Type B pancreatic cell (in vitro differentiated cells): ENCODE measurements at regions not wholly inside any gene's neighbourhood (a gene's known extent, or its start where the extent isn't known, plus 50 kb on each side); places are given as distances from the start of the nearest gene placed in this dataset.
A peak's percentile ranks its signal among the peaks of the same experiment; 100 is the strongest.

Source experiments
- DNase-seq: peaks from one replicate; pipeline ENCODE4 v3.0.0; 2021; ENCODE audit warnings: mixed read lengths; ENCODE audit not compliant: unreplicated experiment; ENCODE audit errors: extremely low spot score
- H3K27ac Mint-ChIP-seq: 2 replicates; pipeline ENCODE4 v1.8.0; 2021; ENCODE audit warnings: mild to moderate bottlenecking, mixed read lengths
- H3K27me3 Mint-ChIP-seq: 2 replicates; pipeline ENCODE4 v1.8.0; 2021; ENCODE audit warnings: mixed read lengths
- H3K36me3 Mint-ChIP-seq: 2 replicates; pipeline ENCODE4 v1.8.0; 2021; ENCODE audit warnings: mixed read lengths
- H3K4me1 Mint-ChIP-seq: one replicate; pipeline ENCODE4 v1.8.0; 2021; ENCODE audit warnings: mixed read lengths; ENCODE audit not compliant: unreplicated experiment
- H3K4me3 Mint-ChIP-seq: 2 replicates; pipeline ENCODE4 v1.8.0; 2021; ENCODE audit warnings: mild to moderate bottlenecking, mixed read lengths
- H3K9me3 Mint-ChIP-seq: 2 replicates; pipeline ENCODE4 v1.8.0; 2021; ENCODE audit warnings: mixed read lengths
- CTCF ChIP-seq: fragments of 200-600 bp; sonication (generic); conservative IDR thresholded peaks from 2 replicates; pipeline ENCODE4 v1.5.0; 2021; ENCODE audit warnings: antibody characterized with exemption, mild to moderate bottlenecking

GRCh38 chr16:9479008-9479407 lies 387.6 kb downstream of the HAPSTR1 start:
- DNase-seq, result no peak
- no peaks in the 10 kb centered on the region for H3K36me3 Mint-ChIP-seq
- no peaks in the 10 kb centered on the region for H3K4me1 Mint-ChIP-seq
- no peaks in the 10 kb centered on the region for H3K27me3 Mint-ChIP-seq
- H3K4me3 Mint-ChIP-seq, result no peak overlapping the region
- peak; percentile 25 for TF ChIP-seq CTCF
- H3K9me3 Mint-ChIP-seq, result no peaks in the 10 kb centered on the region
- H3K27ac Mint-ChIP-seq, result no peak overlapping the region

DNA sequence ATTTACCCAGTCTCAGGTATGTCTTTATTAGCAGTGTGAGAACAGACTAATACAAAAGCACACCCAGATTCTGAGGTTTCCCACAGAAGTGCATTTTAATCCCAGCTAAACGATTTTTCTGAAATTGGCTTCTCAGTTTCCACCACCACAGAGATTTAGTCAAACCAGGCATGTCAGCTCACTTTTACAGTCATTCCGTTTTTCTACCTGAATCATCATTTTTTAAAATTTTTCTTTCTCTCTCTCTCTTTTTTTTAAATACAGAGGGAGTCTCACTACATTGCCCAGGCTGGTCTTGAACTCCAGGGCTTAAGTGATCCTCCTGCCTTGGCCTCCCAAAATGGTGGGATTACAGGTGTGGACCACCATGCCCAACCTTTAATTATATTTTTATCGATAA lies 389.1 kb downstream of the HAPSTR1 start:
- Mint-ChIP-seq H3K4me1 (peaks cover 4% of the 10 kb centered on the region), H3K4me3 (no peak overlapping the region), H3K27ac (no peak overlapping the region), H3K36me3 (no peaks in the 10 kb centered on the region), H3K9me3 (no peaks in the 10 kb centered on the region), H3K27me3 (peaks cover 7% of the 10 kb centered on the region)
- no peak for DNase-seq
- TF ChIP-seq CTCF, result no peak

GRCh38 chr16:9481747-9482730 lies 390.6 kb downstream of the HAPSTR1 start:
- peaks cover 4% of the 10 kb centered on the region for H3K4me1 Mint-ChIP-seq
- H3K4me3 Mint-ChIP-seq, result no peak overlapping the region
- DNase-seq, result no peak
- no peak for TF ChIP-seq CTCF
- peaks cover 16% of the 10 kb centered on the region for H3K27me3 Mint-ChIP-seq
- no peaks in the 10 kb centered on the region for H3K9me3 Mint-ChIP-seq
- no peaks in the 10 kb centered on the region for H3K36me3 Mint-ChIP-seq
- no peak overlapping the region for H3K27ac Mint-ChIP-seq

- no peak overlapping the region for H3K4me3 Mint-ChIP-seq
- no peaks in the 10 kb centered on the region for H3K36me3 Mint-ChIP-seq
- no peak overlapping the region for H3K27ac Mint-ChIP-seq
- H3K9me3 Mint-ChIP-seq, result no peaks in the 10 kb centered on the region
- H3K4me1 Mint-ChIP-seq, result peaks cover 4% of the 10 kb centered on the region
- TF ChIP-seq CTCF, result no peak
- peaks cover 19% of the 10 kb centered on the region for H3K27me3 Mint-ChIP-seq
- DNase-seq, result no peak
Measured at GRCh38 chr16:9484426-9484825, 393.0 kb downstream of the HAPSTR1 start.

DNA sequence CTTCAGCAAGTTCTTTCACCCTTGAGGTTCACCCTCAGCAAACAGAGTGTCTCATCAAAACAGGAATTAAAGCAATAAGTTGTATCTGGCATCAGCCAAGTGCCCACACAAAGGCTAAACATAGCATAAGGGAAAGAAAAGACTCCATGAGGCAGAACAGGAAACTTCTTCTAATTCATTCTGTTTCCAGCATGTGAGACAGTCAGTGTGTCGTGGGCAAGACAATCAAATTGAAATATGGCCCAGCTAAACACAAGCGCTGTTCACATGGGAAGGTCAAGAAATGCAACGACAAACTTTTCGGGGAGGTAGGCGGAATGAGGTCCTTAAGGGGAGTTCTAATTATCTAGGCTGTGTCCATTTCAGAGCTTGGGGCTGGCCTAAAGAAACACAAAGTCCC lies 393.4 kb downstream of the HAPSTR1 start:
- no peak for TF ChIP-seq CTCF
- Mint-ChIP-seq H3K9me3 (no peaks in the 10 kb centered on the region), H3K4me3 (no peak overlapping the region)

More for the DNA sequence above, 393.4 kb downstream of the HAPSTR1 start:
- Mint-ChIP-seq H3K27ac (no peak overlapping the region), H3K27me3 (peaks cover 19% of the 10 kb centered on the region), H3K4me1 (peaks cover 4% of the 10 kb centered on the region), H3K36me3 (no peaks in the 10 kb centered on the region)
- DNase-seq, result no peak
